ENCODE measurements at regions not wholly inside any gene's neighbourhood (a gene's known extent, or its start where the extent isn't known, plus 50 kb on each side); places are given as distances from the start of the nearest gene placed in this dataset.
A peak's percentile ranks its signal among the peaks of the same experiment; 100 is the strongest.

DNA sequence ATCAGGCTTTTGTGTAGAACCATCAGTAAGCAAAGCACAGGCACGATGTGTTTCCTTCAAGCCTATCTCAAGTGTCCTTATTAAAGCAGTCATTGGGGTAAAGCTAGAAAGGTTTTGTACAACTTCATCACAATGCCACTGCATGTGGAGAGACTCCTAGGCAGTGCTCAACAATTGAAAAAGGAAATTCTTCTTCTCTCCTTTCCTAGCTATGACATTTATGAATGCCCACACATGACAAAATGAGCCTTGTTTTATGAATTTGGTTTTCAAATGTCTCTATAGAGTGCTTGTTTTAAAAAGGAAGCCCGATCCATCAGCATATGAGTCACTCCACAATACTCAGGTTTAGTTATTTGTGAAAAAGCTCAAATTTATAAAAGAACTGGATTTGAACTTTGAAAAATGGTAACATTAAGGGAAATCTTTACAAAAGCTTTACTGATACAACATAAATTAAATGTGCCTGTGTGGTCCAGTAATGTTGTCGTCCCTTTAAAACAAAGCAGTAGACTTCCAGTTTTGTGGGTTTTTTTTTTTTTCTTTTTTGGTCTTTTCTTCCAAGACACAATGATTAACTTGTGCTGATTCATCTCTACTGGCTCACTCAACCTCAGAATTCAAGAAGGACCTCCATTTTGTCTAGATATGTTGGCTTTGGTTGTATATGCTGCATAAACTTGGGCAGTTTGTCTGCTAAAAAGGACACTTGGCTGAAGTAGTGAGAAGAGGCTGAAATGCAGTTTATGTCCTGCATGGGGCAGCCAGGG lies 273.8 kb downstream of the GASK1B start:
- no peak overlapping the region for H3K27ac ChIP-seq

DNA sequence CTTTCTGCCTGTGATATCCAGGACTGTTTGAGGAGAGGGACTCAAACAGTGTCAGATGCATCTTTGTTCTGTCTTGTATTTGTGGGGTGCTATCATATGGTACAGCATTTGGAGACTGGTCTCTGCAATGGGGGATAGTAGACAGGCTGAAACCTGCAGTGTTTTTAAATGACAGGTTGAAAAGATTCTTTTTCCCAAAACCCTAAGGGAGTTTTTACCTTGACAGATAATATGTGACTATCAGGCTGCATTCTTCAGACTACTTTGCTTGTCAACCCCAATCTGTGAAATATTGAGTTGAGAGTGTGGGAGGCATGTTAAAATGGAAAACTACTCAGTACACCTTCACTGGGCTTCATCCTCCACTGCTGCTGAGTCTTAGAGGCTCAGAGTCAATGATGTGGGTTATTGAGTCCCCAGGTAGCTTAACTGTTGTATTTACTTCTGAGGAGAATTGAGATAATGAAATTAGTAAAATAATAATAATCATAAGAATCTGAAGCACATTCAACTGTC lies 274.9 kb downstream of the GASK1B start:
- no peak overlapping the region for H3K27ac ChIP-seq

More for the DNA sequence above, 273.8 kb downstream of the GASK1B start:
- no peak overlapping the region for H3K4me3 ChIP-seq

DNA sequence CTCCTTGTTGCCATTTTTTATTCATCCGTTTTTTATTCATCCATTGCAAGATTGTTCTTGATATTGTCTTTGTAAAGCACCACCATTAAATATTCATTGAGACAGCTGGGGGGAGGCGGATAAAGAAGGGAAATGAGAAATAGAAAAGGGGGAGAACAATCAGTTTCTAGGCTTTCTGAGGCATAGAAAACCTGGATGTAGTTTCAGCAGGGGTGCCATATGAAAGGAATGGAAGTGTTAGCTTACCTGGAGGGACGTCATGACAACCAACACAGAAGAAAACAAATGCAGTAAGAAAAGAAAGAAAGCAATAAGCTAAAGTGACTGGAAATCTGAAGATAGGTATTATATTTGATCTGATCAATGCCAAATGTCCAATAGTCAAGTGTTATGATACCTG lies 276.1 kb downstream of the GASK1B start:
- Histone ChIP-seq H3K4me3 (no peak overlapping the region), H3K27ac (no peak overlapping the region)

More for the DNA sequence above, 274.9 kb downstream of the GASK1B start:
- H3K4me3 ChIP-seq, result no peak overlapping the region

DNA sequence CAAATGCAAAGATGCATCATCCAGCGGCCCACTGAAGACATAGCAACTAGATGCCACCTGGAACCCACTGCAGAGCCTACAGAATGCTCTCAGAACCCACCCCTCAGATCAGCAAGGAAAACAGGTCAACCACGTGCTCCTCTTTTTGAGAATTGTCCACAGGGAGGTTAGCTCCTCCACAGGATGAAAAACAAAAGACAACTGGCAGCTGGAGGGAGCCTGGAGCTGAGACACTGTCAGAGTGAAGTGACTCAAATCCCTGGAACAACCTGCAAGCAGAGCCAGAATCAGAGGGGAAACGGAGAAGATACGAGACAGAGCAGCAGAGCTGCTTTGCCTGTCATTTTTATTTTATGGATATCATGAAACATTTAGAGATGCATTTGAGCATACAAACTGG lies 277.6 kb downstream of the GASK1B start:
- Histone ChIP-seq H3K4me3 (no peak overlapping the region), H3K27ac (no peak overlapping the region)

DNA sequence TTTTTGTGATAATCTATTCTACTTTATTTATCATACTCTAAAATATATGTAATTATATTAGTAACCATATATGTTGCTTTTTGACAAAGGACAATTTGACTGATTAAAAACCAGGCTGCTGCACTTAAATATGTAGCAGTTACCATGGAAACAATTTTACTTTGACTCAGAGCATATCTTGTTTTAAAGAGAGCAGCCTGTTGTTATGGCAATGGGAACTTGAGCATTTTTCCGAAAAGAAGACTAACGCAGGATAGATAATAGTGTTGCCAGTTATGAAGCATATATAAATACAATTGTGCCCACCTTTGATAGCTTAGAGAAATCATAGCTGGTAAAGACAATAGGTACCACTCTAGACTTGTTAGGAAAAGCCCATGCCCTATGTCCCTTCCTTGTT lies 283.0 kb downstream of the GASK1B start:
- no peak overlapping the region for H3K27ac ChIP-seq
- no peak overlapping the region for H3K4me3 ChIP-seq

DNA sequence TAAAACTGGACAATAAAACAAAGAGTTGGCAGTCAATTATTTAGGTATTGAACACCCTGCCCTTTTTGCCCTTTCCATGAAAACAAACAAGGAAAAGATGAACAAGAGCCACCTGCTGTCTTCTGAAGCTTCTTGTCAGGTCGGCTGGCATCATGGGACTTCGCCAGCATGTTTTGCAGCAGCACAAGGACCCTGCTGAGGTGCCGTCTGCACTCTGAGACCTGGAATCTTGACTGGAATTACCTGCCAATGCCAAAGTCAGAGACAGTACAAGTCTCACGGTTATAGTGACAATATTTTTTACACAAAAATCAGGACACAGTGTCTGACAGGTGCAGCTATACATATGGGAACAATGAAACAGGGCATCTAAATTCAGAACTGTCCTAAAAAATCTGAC lies 284.5 kb downstream of the GASK1B start:
- Histone ChIP-seq H3K27ac (no peak overlapping the region), H3K4me3 (no peak overlapping the region)

DNA sequence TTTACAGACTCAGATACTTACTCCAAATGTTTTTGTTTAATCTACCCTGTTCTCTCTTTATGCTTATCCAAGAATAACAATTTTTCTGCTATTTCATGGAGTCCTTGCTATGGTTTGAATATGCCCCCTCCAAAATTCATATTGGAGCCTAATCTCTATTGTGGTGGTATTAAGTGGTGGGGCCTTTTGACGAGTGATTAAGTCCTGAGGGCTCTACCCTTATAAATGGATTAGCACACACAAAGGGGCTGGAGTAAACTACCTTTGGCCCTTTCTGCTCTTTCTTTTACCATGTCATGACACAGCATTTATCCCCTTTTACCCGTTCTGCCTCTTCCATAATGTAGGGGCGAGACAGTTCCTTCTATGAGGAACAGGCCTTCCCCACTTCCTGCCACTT lies 285.5 kb downstream of the GASK1B start:
- H3K27ac ChIP-seq, result no peak overlapping the region
- no peak overlapping the region for H3K4me3 ChIP-seq

DNA sequence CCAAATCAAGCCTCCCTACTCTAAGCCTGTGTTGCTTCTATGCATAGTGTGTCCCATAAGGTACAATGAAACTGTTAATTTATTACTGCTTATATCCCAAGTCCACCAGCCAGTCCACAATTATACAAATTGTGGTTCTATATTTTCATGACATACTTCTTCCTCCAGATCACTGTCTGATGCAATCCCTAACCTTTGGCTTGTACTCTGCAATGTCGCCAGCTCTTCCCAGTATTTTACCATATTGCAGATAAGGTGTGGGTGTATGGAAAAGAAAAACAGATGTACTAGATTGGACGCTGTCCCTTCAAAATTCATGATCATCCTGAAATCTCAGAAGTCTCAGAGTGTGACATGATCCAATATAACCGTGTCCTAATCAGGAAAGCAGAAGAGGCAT lies 286.2 kb downstream of the GASK1B start:
- Histone ChIP-seq H3K4me3 (no peak overlapping the region), H3K27ac (no peak overlapping the region)

DNA sequence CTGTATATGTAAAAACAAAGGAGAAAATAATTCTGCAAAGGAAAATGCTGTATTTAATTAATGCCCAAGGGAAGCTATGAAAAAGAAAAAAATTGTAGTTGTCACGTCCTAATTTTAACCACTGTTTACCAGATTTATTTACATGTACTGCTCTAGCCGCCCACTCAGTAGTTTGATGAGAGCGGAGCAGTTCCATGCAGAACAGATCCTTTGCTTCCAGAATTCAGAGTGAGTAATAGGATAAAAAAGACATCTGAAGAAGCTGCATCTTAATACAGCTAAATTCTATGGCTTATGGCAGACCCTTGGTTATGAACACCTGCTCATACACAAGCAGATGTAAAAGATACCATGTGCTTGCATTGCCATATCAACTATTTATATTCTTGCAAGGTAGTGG lies 287.0 kb downstream of the GASK1B start:
- H3K27ac ChIP-seq, result no peak overlapping the region
- H3K4me3 ChIP-seq, result no peak overlapping the region

DNA sequence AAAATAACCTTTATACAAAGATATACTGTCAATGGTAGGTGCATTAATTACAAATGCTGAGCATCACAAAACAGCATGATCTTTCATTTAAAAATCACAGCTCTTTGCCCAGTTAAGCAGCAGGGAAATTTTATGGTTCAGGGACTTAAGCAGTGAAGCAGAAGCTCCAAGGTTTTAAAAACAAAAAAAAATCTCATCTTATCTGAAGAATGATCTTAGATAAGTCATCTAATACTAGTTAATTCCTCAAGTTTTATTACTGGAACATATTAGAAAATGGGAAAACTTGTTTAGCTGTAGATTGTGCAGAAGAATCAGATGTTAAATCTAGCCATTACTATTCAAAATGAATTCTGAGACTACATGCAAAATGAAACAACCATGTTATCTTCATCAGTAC lies 289.9 kb downstream of the GASK1B start:
- H3K27ac ChIP-seq, result no peak overlapping the region
- no peak overlapping the region for H3K4me3 ChIP-seq

DNA sequence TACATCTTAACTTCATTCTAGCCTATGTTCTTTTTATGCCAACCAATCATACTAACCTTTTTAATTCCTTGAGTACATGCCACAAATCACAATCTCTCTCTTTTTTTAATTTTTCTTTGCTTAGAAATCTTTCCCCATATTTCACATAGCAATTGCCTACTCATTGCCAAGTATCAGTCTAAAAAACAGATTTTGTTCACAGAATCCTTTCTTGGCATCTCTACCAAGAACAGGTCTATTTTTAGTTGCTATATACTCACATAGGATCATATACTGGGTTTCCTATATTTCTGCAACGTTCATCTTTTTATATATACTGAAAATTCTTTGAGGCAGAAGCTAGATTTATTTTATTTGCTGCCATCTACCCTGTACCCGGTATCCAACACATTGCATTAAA lies 292.1 kb downstream of the GASK1B start:
- no peak overlapping the region for H3K27ac ChIP-seq
- no peak overlapping the region for H3K4me3 ChIP-seq

DNA sequence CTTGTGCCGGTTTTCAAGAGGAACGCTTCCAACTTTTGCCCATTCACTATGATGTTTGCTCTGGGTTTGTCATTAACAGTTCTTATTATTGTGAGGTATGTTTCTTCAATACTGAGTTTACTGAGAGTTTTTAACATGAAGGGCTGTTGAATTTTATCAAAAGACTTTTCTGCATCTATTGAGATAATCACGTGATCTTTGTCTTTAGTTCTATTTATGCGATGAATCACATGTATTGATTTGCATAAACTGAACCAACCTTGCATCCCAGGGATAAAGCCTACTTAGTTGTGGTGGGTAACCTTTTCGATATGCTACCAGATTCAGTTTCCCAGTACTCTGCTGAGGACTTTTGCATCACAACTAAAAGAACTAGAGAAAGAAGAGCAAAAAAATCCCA lies 318.0 kb downstream of the GASK1B start:
- H3K27ac ChIP-seq, result no peak overlapping the region
- H3K4me3 ChIP-seq, result no peak overlapping the region

DNA sequence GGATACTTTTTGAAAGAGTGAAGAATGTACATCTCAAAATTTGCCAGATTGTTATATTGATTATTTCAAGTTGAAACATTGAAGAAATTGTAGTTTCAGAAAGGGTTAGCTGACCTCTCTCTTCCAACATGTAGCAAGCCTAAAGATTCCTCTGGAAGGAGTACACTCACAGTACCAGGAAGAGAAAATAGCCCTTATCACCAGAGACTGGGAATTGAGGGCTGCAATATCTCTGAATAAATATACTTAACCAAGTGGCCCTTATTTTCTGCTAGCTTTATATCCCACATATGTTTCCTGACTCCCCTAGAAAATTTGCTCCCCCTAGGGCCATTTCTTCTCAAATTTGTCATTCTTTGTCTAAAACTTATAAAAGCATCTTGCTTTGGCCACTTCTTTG lies 332.2 kb downstream of the GASK1B start:
- Histone ChIP-seq H3K27ac (no peak overlapping the region), H3K4me3 (no peak overlapping the region)

DNA sequence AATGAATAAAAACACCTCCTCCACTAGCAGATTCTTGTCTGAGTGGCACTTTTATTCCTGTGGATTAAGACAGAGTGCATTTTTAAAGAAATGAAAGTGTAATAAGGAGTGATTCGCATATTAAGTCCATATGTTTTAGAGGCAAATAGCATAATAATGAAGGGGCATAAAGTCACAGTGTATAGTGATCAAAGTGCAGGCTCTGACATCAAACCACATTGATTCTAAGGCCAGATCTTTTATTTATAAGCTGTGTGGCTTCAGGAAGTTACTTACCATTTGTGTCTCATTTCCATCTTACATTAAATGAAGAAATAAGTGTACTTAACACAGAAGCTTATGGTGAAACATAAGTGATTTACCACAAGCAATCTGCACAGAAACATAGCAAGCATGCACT lies 332.8 kb downstream of the GASK1B start:
- H3K4me3 ChIP-seq, result no peak overlapping the region
- H3K27ac ChIP-seq, result no peak overlapping the region

DNA sequence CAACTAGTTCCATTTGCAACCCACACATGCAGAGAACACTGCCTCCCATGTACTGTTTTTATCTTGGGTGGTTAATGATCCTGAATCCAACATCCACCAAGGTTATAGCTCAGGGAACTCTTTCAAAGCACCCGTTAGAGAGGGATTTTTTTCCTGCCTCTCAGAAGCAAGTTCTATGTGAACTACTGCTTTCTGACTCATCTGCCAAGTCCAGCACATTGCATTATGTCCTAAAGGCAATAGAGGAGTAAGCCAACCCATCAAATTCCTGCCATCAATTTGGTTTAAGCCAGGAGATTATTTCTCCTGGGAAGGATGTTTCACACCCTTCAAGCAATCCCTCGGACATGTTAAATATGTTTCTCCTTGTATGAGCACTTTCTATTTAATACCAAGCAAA lies 334.5 kb downstream of the GASK1B start:
- H3K4me3 ChIP-seq, result no peak overlapping the region
- no peak overlapping the region for H3K27ac ChIP-seq

DNA sequence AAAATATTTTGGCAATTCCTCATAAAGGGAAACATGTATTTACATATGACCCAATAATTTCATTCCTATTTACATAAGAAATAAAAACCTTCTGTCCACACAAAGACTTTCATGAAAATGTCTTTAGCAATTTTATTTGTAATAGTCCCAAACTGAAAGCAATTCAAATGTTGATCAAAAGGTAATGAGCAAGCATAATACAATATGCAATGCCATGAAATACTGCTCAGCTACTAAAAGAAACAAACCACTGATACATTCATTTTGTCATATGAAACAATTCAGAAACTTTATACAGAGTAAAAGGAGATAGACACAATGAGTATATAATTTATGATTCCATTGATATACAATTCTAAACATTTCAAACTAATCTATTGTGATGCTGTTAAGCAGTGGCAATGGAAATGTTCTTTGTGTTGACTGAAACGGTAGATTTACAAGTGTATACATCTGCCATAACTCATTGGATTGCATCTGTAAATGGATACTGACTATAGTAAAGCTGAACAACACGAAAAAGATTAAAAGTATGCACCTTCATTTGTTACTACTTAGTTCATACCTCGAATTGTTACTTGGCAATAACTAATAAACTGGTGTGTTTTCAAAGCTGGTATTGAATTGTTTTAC lies 335.6 kb downstream of the GASK1B start:
- H3K27ac ChIP-seq, result no peak overlapping the region
- H3K4me3 ChIP-seq, result no peak overlapping the region

DNA sequence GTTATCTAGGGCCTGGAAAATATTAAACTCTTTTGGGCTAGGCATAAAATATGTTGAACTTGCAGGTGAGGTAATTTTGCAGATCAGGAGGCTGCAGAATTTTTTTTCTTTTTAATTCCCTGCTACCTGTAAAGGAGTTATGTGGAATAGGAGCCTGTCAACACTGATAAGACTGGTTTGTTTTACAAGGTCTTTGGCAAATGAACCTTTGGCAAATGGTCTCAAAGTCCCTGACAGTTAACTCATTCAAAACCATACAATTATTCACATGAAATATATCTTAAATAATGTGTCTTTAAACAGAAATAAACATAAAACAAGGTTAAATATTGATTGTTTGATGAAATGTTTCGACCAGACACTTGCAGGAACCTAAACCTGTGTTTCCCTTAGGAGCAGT lies 340.2 kb downstream of the GASK1B start:
- H3K27ac ChIP-seq, result no peak overlapping the region

DNA sequence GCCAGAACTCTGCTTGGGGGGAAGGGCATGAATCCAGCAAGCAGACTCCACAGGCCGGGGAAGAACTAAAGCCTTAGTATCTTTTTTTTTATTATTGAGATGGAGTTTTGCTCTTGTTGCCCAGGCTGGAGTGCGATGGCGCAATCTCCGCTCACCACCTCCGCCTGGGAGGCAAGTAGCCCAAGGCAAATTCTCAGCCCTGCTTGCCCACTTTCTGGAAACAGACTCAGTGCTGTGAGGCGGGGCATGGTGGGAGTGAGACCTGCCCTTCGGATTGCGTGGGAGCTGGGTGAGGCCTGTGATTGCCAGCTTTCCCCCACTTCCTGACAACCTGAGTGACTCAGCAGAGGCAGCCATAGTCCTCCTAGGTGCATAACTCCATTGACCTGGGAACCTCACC lies 348.8 kb downstream of the GASK1B start:
- Histone ChIP-seq H3K4me3 (no peak overlapping the region), H3K27ac (peak overlapping the region in 2 of 21 experiments; percentile 50 to 65)

More for the DNA sequence above, 340.2 kb downstream of the GASK1B start:
- H3K4me3 ChIP-seq, result no peak overlapping the region

DNA sequence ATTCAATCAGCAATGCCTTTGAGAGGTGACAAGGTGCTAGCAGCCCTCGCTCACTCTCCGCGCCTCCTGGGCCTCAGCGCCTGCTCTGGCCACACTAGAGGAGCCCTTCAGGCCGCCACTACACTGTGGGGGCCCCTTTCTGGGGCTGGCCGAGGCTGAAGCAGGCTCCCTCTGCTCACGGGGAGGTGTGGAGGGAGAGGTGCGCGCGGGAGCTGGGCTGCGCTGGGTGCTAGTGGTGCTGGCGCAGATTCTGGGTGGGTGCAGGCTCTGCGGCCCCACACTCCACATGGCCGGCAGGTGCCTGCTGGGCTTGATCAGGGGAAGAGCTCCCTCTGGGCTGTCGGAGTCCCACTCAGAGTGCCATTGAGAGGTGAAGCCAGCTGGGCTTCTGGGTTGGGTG lies 351.0 kb downstream of the GASK1B start:
- no peak overlapping the region for H3K27ac ChIP-seq
- H3K4me3 ChIP-seq, result no peak overlapping the region

DNA sequence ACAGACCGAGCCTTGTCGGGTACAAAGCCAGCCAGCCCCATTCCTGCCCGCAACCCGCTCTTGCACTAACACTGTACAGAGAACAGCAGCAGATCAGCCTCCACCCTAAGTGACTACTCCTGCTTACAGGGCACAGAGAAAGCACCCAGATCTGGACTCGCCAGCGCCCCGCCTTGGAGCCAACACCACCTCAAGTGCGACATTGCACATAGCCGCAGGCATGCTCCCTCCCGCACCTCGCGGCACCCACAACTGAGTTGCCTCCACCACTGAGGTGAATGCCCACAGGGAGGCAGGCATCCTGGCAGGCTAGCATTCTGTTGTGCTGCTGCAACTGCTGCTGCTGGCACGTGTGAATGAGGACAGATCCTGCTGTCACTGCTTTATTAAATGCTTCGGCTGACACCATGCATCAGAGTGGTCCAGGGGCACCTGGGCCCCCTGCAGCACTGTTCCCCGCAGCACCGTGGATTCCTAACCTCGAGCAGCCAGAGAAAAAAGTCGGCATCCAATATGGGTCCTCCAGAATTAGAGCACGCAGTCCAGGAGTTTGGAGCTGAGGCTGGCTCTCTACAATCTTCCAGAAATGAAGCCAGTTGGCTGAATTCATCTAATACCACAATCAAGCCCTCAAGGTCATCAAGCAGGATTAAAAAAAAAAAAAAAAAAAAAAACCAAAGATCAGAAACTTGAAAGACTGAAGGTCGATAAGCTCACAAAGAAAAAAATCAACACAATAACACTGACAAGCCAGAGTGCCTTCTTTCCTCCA lies 352.9 kb downstream of the GASK1B start:
- no peak overlapping the region for H3K27ac ChIP-seq

More for the DNA sequence above, 352.9 kb downstream of the GASK1B start:
- no peak overlapping the region for H3K4me3 ChIP-seq

Data from skin epidermis (tissue), 12 donors.